NCI-H146 treated with DMSO at 0.1 percent for 48 hours (cell line): ENCODE measurements at regions not wholly inside any gene's neighbourhood (a gene's known extent, or its start where the extent isn't known, plus 50 kb on each side); places are given as distances from the start of the nearest gene placed in this dataset.
A peak's percentile ranks its signal among the peaks of the same experiment; 100 is the strongest.

ENCODE experiments used
- DNase-seq: peaks from one replicate; lab custom pipeline; 2025; ENCODE audit not compliant: unreplicated experiment; lab: John Stamatoyannopoulos, UW

DNA sequence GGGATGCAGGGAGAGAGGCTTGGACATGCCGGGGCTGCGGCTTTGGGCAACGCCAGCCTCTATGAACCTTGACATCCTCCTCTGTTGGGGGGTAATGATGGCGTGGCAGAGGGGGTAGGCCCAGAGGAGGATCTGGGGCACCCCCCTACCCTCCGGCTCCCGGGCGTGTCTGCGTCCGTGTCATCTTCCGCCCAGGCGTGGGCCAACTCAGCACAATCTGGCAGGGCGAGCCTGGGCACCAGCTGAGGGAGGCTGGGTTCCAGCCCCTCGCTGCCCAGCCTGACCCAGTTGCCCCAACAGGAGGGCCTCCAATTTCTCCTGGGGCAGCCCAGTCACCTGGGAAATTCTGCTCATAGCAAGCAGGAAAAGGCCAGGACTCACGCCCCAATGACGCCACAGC lies 62.9 kb upstream of the IL17B start:
- DNase-seq: no peak

DNA sequence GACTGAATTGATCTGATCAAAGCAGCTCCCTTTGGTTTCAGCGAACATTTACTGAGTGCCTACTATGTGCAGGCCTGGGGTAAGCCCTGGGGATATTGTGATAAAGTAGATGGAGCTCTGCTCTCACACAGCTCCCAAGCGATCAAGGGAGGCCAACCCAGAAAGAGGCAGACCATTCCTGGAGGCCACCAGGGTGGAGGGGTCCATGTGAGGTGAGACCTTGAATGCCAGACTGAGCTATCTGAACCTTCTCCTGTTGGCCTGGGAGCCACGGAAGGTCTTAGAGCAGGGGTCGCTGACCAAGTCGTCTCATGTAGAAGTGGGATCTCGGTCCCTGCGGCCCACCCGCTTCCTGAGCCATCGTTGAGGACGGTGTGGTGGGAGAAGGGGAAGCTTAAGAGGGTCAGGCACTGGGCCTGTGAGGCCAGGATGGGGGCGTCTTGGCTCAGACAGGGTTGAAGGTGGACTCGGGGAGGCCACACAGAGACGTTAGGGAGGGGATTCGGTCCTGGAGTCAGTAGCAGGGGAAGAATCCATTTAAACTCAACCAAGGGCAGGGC lies 62.2 kb upstream of the IL17B start:
- no peak for DNase-seq

DNA sequence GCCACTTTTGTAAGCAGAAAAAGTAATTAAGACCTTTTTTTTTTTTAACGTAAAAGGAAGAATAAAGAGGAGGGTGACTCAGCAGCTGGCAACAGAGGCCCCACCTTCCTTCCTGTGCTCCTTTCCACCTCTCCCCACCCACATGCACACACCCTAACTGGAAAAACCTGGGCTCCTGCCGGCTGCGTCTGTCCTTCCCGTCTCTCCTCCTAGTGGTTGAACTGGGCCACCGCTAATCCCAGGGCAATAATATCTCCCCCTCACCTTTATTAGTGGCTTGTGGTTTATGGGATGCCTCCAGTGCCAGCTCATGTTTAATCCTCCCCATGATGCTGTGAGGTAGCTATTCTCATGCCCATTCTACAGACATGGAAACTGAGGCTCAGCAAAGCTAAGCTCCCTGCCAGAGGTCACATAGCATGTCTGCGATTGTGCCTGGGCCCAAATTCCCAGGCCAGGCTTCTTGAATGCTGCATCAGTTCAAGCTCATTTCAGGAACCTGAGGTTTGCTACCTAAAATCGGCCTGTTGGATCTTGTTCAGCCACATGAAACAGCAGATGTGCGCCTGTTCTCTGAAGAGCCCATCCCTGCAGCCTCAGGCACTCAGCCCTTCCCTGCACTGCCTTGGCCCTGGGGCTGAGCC lies 60.9 kb upstream of the IL17B start:
- no peak for DNase-seq

DNA sequence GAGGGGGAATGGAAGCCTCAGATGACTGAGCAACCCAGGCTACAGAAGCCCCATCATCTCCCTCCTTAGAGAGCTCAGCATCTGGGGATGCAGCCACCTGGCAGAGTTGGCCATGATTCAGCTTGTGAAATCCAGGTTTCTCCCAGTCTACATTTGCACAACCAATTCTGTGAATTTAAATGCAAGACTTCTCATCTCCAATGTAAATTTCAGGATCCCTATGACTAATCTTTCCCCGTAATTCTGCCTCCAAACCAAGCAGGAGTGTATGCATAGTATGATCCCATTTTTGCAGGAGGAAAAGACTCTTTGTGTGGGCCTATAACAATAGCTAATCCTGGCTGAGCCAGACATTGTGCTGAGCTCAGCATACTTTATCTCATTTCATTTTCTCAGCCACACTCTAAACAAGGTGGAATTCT lies 59.6 kb upstream of the IL17B start:
- no peak for DNase-seq

DNA sequence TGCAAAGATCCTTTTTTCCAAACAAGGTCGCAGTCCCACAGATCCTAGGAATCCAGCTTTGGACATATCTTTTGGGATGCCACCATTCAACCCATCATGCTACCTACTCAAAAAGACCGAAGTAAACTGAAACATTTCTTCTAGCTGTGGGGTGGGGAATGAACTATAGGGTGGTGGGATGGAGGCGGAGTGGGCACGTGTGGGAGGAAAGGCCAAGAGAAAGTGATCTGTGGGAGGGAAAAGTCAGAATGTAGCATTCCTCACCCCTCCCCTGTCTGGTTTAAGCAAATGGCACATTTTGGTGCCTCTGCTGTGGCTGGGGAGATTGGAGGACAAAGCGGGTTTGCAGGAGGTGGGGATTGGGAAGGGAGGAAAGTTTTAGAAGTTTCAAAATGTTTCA lies 59.2 kb upstream of the IL17B start:
- no peak for DNase-seq

DNA sequence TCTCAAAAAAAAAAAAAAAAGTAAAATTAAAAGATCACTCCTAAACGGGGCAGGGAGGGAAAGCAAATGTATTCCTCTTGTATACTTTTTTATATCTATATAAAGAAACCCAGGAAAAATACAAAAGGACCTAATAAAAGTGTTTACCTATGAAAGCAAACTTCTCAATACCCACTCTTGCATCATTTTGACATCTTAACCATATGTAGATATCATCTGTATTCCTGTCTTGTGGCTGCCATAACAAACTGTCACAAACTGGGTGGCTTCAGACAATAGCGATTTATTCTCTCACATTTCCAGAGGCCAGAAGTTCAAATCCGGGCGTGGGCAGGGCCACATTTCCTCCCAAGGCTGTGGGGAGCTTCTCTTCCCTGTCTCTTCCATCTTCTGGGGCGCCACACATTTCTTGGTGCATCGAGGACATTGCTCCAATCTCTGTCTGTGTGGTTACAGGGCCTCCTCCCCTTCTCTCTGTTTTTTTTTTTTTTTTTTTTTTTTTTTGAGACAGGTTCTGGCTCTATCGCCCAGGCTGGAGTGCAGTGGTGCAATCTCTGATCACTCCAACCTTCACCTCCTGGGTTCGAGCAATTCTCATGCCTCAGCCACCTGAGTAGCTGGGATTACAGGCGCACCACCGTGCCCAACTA lies 58.4 kb upstream of the IL17B start:
- no peak for DNase-seq

DNA sequence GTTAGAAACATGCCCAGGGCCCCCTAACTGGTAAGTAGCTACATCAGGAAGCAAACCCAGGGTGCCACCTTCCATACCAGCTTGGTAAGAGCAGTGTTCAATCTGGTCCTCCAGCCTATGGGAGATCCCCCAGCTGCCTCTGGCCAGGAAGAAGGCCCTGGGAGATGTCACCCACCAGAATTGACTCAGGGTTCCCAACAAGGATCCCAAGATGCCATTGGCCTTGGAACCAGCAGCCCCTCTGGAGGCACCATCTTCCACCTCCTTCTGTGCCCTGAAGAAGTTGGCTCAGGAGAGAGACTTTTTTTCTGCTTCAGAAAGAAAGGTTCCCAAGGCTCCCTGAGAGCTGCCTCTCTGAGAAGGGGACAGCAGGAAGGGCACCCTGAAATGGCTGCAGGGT lies 56.6 kb upstream of the IL17B start:
- no peak for DNase-seq

DNA sequence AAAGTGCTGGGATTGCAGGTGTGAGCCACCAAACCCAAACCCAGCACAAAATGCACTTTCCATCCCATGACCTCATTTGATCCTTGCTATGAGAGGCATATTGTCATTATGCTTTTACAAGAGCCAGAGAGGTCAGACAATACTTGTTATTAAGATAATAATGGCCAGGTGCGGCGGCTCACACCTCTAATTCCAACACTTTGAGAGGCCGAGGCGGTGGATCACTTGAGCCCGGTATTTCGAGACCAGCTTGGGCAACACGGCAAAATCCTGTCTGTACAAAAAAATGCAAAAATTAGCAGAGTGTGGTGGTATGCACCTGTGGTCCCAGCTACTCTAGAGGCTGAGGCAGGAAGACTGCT lies 55.9 kb upstream of the IL17B start:
- peak; percentile 10 for DNase-seq

DNA sequence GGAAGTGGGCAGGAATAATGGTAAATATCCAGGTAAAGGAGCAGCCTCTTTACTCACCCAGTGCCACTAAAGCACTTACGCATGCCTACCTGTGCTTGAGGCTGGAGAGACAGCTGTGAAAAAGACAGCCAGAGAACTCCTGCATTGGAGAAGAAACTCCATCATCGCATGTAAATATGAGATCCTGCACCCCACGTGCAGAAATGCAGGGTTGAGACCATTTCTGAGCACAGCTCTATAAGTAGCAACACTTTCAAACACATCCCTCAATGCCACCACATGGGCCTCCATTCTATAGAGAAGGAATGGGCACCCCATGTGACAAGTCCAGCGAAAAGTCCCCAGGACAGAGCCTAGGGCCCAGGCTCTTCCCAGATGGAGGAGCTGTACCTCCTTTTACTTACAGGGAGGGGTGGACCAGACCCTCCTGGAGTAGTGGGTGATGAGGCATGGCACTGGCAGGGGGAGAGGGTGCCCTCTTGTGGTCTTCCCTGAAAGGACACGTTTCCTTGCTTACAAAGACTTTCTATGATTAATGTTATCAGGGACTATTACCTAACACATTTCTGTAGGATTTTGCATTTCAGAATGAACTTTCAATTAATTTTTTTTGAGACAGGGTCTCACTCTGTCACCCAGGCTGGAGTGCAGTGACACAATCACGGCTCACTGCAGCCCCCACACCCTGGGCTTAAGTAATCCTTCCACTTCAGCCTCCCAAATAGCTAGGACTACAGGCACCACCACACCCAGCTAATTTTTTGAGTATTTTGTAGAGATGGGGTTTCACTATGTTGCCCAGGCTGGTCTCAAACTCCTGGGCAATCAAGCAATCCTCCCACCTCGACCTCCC lies 55.3 kb upstream of the IL17B start:
- no peak for DNase-seq

DNA sequence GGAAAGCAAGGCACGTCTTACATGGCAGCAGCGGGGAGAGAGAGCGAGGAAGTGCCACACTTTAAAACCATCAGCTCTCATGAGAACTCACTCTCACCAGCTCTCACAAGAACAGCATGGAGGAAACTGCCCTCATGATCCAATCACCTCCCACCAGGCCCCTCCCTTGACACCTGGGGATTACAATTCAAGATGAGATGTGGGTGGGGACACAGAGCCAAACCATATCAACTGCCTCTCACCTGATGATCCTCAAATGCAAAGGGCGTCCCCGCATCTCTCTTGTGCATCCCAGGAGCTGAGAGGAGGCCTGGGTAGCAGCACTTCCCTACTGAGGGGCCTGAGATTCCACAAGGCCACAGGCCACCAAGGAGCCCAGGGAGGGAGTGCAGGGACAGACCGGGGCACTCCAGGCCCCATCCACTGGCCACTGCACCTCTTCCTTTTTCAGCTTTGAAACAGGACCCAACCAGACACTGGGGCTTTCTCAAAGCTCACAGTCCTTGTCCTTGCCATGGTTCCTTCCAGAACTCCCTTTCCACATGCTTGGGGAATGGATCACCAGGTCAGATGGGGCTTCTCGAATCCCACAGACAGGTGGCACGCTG lies 54.5 kb upstream of the IL17B start:
- DNase-seq: no peak

DNA sequence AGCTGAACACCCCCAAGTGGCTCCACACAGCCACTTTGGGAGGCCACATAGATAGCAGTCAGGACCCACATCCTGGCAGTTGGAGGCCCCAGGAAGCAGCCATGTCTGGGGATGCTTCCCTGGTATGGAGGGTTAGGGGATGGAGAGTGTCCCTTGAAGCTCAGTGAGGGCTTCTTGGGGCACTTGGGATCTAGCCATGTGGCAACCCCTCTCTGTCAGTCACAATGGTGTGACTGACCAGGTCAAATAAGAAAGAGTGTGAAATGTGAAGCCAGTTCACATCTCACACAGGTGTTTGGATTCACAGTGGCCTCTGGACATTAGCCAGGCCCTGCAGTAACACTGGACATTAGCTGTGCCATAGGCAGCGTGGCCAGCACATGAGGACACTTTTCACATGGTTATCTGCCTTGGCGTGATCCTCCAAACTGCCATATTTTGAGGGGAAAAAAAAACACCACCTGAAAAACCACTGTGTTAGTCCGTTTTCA lies 53.9 kb upstream of the IL17B start:
- no peak for DNase-seq

DNA sequence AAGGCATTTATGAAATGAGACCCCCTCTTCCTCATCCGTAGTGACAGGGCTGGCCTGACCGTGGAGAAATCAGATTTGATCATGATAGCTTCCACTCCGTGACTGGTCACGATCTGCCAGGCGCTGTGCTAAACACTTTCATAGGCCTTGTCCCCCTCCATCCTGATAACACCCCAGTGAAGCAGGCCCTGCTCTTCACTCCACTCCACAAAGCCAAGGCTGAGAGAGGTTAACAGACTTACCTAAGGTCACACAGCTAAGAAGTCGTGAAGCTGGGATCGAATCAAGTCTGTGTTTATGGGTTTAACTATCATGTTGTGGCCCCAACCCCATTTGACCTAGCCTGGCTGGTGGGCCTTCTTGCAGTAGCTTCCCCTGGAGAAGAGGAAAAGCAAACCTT lies 53.3 kb upstream of the IL17B start:
- DNase-seq: no peak

DNA sequence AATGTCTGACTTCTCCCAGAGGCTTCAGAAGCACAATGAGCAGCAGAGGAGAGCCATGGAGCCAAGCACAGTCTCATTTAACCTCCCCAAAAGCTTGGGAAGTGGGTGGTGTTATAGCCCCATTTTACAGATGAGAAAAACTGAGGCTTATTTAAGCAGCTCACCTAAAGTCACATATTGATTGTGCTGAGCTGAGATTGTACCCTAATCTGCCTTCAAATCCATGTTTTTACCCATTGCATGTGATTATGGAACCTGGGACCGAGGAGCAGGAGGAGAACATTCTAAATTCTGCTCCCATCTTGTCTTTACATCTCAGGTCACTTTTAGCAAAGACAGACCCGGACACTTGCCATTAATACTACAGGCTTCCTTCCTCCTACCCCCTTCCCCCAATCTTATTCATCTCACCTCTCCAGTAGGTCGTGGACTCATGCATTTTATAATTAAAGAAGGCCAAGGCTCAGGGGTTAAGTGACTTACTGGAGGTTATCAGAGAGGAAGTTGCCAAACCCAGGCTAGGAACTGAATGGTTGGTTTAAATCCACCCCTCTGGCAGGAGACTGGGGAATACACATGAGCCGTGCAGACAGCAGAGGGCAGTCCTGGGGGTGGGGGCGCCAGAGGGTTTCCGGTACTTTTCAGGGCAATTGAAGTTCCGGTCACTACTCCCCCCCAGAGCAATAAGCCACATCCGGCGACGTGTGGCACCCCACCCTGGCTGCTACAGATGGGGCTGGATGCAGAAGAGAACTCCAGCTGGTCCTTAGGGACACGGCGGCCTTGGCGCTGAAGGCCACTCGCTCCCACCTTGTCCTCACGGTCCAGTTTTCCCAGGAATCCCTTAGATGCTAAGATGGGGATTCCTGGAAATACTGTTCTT lies 51.0 kb upstream of the IL17B start:
- no peak for DNase-seq
